Ovary (tissue), 7 donors: ENCODE measurements at regions not wholly inside any gene's neighbourhood (a gene's known extent, or its start where the extent isn't known, plus 50 kb on each side); places are given as distances from the start of the nearest gene placed in this dataset.

Source experiments
- DNase-seq, 5 donors: peaks; one replicate each; pipeline ENCODE4 v3.0.0-alpha.2; 2019 to 2020
- H3K27ac ChIP-seq, 2 donors: fragments of 200-600 bp; one replicate each; pipeline versions ENCODE4 v1.5.1 to v1.8.0; 2019 to 2022
- H3K27me3 ChIP-seq: fragments of 200-600 bp; one replicate; pipeline ENCODE4 v1.8.0; 2022
- H3K36me3 ChIP-seq: fragments of 200-600 bp; sonication (generic); one replicate; pipeline ENCODE4 v1.5.1; 2019
- H3K4me1 ChIP-seq: one replicate; pipeline ENCODE4 v1.8.1; 2013; ENCODE audit warnings: mild to moderate bottlenecking, moderate library complexity; ENCODE audit not compliant: insufficient read depth
- H3K4me3 ChIP-seq: fragments of 200-600 bp; sonication (generic); one replicate; pipeline ENCODE4 v1.5.1; 2017
- H3K9me3 ChIP-seq, 2 donors: fragments of 200-600 bp in 1 of 2; sonication (generic) in 1 of 2; one replicate each; pipeline versions ENCODE4 v1.5.1 to v1.8.1; 2013 to 2019; ENCODE audit warnings: mild to moderate bottlenecking in 1 of 2, moderate library complexity in 1 of 2
- CTCF ChIP-seq, 3 donors: fragments of 450-650 bp in 2 of 3; fragments of 200-600 bp in 1 of 3; IDR thresholded peaks; one replicate each; pipeline versions ENCODE4 v1.5.1 to v1.8.0; 2016 to 2022; ENCODE audit warnings: antibody characterized with exemption in 3 of 3, mild to moderate bottlenecking in 1 of 3
- EP300 ChIP-seq: sonication (generic); formaldehyde crosslinking; IDR thresholded peaks from one replicate; pipeline ENCODE4 v1.6.1; 2017; ENCODE audit warnings: antibody characterized with exemption
- POLR2A ChIP-seq: fragments of 450-650 bp; IDR thresholded peaks from one replicate; pipeline ENCODE4 v1.6.1; 2017; ENCODE audit warnings: antibody characterized with exemption, mild to moderate bottlenecking, moderate library complexity
- WGBS, 3 donors: extraction: QIAGEN DNeasy Blood & Tissue Kit in 1 of 3; methylation state at CpG; one replicate each; pipeline versions ENCODE4 v1.1.5 to v1.1.7; 2013 to 2017; 5-methylcytosine and 5-hydroxymethylcytosine counted together
- intact Hi-C, 4 donors: fragments of 100-400 bp; cut with DNase I; formaldehyde crosslinking; loops; one replicate each; pipeline versions ENCODE4 v1.11.0 to v1.15.1; 2022 to 2023
- donor health status: DM: no; HTN: no; CAD: no; lungs with moderate emphysema.
- donor health status: DM: no; HTN: no; CAD: no.
- donor health status: Bipolar disorder and iron deficiency.
- donor health status: DM: no; HTN: no; CAD: no.
- donor health status: DM: yes; HTN: yes; CAD: no.

DNA sequence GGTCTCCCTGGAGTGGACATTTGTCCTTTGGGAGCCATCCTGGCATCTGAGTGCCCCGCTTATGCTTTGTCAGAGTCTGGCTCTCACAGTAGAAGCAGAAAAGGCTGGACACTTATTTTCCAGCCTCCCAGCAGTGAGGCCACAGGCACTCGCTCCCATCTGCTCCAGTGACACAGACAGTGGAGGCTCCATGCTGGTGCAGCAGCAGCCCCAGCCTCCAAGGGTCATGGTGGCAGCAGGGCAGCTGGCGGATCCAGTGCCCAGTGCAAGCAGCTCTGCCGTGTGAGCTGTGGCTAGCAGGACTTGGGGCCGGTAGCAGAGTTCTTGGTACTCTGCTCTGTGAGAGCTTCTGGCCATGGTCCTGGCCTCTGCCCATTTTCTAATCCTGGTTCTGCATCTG lies 157.3 kb upstream of the ALDH1B1 start:
- Histone ChIP-seq H3K27ac (no peak overlapping the region), H3K36me3 (no peaks in the 10 kb centered on the region), H3K27me3 (no peaks in the 10 kb centered on the region), H3K9me3 (no peaks in the 10 kb centered on the region), H3K4me1 (no peaks in the 10 kb centered on the region), H3K4me3 (no peak overlapping the region)
- DNase-seq, result no peak
- intact Hi-C loops, result no loop called here
- no peak for TF ChIP-seq POLR2A
- TF ChIP-seq CTCF (IDR thresholded peaks at IDR 0.05), result no peak
- no peak for TF ChIP-seq EP300
- 68 to 81% (median 81%) methylated on average over 5 of the region's 5 CpGs for WGBS, 3 donors

DNA sequence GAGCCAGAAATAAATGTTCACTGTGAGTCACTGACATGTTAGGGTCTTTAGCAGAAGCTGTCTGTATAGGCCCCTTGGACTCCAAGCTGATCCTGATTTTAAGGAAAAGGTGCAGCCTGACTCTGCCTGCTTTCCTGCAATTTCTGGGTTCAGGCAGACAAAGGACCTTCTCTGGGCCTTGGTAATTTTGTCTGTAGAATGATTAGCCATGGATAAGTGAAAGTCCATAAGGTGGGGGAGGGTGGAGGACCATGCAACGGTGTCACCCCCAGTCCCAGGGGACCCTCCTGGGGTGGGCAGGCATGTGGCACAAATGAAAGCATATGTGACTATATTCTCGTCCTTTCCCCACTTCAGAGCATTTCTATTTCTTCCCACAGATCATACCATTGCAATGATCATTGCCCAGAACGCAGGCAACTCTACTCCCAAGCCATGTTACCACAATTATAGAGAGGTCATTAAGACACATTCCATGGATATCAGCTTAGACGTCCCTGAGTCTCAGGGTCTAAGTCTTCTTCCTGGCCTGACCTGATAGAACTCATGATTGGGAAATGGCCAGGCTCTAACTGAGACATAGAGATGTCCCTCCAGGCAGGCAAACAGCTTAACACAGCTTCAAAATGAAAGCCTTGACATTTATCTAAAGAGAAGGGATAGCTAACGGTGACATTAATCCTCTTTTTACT lies 157.9 kb upstream of the ALDH1B1 start:
- Histone ChIP-seq H3K4me1 (no peaks in the 10 kb centered on the region), H3K27ac (no peak overlapping the region), H3K9me3 (no peaks in the 10 kb centered on the region), H3K36me3 (no peaks in the 10 kb centered on the region), H3K27me3 (no peaks in the 10 kb centered on the region), H3K4me3 (no peak overlapping the region)
- TF ChIP-seq POLR2A, result no peak
- TF ChIP-seq CTCF (IDR thresholded peaks at IDR 0.05), result no peak
- no peak for TF ChIP-seq EP300
- intact Hi-C loops, result no loop called here
- DNase-seq, result no peak
- 59 to 77% (median 69%) methylated on average over 5 of the region's 5 CpGs for WGBS, 3 donors

- no peaks in the 10 kb centered on the region for H3K36me3 ChIP-seq
- no peaks in the 10 kb centered on the region for H3K9me3 ChIP-seq
- no peaks in the 10 kb centered on the region for H3K27me3 ChIP-seq
- 91 to 94% (median 93%) methylated on average over 9 of the region's 9 CpGs for WGBS, 3 donors
- no peak overlapping the region for H3K27ac ChIP-seq
- intact Hi-C loops, result no loop called here
- no peak for TF ChIP-seq EP300
- TF ChIP-seq POLR2A, result no peak
- no peak for TF ChIP-seq CTCF (IDR thresholded peaks at IDR 0.05)
- DNase-seq, result no peak
- H3K4me1 ChIP-seq, result no peaks in the 10 kb centered on the region
- no peak overlapping the region for H3K4me3 ChIP-seq
These were observed 158.6 kb upstream of the ALDH1B1 start for GRCh38 chr9:38233796-38234355.

GRCh38 chr9:38233343-38233742 lies 159.2 kb upstream of the ALDH1B1 start:
- H3K4me1 ChIP-seq, result no peaks in the 10 kb centered on the region
- no peaks in the 10 kb centered on the region for H3K9me3 ChIP-seq
- no peak for DNase-seq
- WGBS, 3 donors, result 86 to 91% (median 89%) methylated on average over 10 of the region's 10 CpGs
- no peak overlapping the region for H3K4me3 ChIP-seq
- H3K27me3 ChIP-seq, result no peaks in the 10 kb centered on the region
- intact Hi-C loops, result no loop called here
- H3K27ac ChIP-seq, result no peak overlapping the region
- TF ChIP-seq POLR2A (no peak), EP300 (no peak), CTCF (IDR thresholded peaks at IDR 0.05) (no peak)
- no peaks in the 10 kb centered on the region for H3K36me3 ChIP-seq
